SU-DHL-6 (cell line): ENCODE measurements at regions not wholly inside any gene's neighbourhood (a gene's known extent, or its start where the extent isn't known, plus 50 kb on each side); places are given as distances from the start of the nearest gene placed in this dataset.

Experiments
- EZH2phosphoT487 ChIP-seq: fragments of 200-600 bp; sonication (generic), shearing (Covaris generic); conservative IDR thresholded peaks from 2 replicates; pipeline ENCODE4 v1.6.1; 2018; ENCODE audit warnings: mild to moderate bottlenecking, antibody characterized with exemption, low read length, moderate library complexity, mixed read lengths
- TF ChIP-seq, protein P1 (sequence below): fragments of 200-600 bp; sonication (generic); IDR thresholded peaks from one replicate; pipeline ENCODE4 v1.5.1; 2017; ENCODE audit warnings: antibody characterized with exemption, mild to moderate bottlenecking, low read length, moderate library complexity; ENCODE audit not compliant: insufficient read depth, poor library complexity, severe bottlenecking

- TF ChIP-seq, protein P1, sequence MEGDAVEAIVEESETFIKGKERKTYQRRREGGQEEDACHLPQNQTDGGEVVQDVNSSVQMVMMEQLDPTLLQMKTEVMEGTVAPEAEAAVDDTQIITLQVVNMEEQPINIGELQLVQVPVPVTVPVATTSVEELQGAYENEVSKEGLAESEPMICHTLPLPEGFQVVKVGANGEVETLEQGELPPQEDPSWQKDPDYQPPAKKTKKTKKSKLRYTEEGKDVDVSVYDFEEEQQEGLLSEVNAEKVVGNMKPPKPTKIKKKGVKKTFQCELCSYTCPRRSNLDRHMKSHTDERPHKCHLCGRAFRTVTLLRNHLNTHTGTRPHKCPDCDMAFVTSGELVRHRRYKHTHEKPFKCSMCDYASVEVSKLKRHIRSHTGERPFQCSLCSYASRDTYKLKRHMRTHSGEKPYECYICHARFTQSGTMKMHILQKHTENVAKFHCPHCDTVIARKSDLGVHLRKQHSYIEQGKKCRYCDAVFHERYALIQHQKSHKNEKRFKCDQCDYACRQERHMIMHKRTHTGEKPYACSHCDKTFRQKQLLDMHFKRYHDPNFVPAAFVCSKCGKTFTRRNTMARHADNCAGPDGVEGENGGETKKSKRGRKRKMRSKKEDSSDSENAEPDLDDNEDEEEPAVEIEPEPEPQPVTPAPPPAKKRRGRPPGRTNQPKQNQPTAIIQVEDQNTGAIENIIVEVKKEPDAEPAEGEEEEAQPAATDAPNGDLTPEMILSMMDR = no peak
- TF ChIP-seq EZH2phosphoT487 = no peak
Measured at GRCh38 chr11:112565551-112565950, 304.9 kb upstream of the PLET1 start.
